HG03103 (cell line): ENCODE measurements at regions not wholly inside any gene's neighbourhood (a gene's known extent, or its start where the extent isn't known, plus 50 kb on each side); places are given as distances from the start of the nearest gene placed in this dataset.

ENCODE experiments used
- ATAC-seq: cut with Tn5 transposase; IDR thresholded peaks from one replicate; pipeline ENCODE4 v1.9.1; 2021; ENCODE audit warnings: low read depth; ENCODE audit not compliant: unreplicated experiment

- no peak for ATAC-seq
Measured at GRCh38 chr5:18023986-18024385, 389.7 kb downstream of the TAF11L14 start.

- ATAC-seq: no peak
Measured at GRCh38 chr5:18024542-18024941, 390.3 kb downstream of the TAF11L14 start.

- ATAC-seq: no peak
Measured at GRCh38 chr5:18027241-18027867, 393.1 kb downstream of the TAF11L14 start.

- no peak for ATAC-seq
Measured at GRCh38 chr5:18028036-18028435, 393.8 kb downstream of the TAF11L14 start.

GRCh38 chr5:18032744-18033143 is 398.5 kb downstream of the TAF11L14 start:
- no peak for ATAC-seq

GRCh38 chr5:18036531-18036930 is 402.3 kb downstream of the TAF11L14 start:
- no peak for ATAC-seq

GRCh38 chr5:18037718-18038117 is 403.5 kb downstream of the TAF11L14 start:
- no peak for ATAC-seq

- ATAC-seq: no peak
Measured at GRCh38 chr5:18043344-18043743, 409.1 kb downstream of the TAF11L14 start.

GRCh38 chr5:18048449-18048848 is 414.2 kb downstream of the TAF11L14 start:
- ATAC-seq: no peak

GRCh38 chr5:18050345-18050744 is 416.1 kb downstream of the TAF11L14 start:
- ATAC-seq: no peak

- ATAC-seq: no peak
Measured at GRCh38 chr5:18050776-18051175, 416.5 kb downstream of the TAF11L14 start.

- no peak for ATAC-seq
Measured at GRCh38 chr5:18051953-18052352, 417.7 kb downstream of the TAF11L14 start.

- ATAC-seq: no peak
Measured at GRCh38 chr5:18052569-18052968, 418.3 kb downstream of the TAF11L14 start.

- ATAC-seq: no peak
Measured at GRCh38 chr5:18057725-18058124, 423.5 kb downstream of the TAF11L14 start.

- no peak for ATAC-seq
Measured at GRCh38 chr5:18067615-18068014, 433.4 kb downstream of the TAF11L14 start.

- ATAC-seq: no peak
Measured at GRCh38 chr5:18068826-18069225, 434.6 kb downstream of the TAF11L14 start.

- ATAC-seq: no peak
Measured at GRCh38 chr5:18069790-18070189, 435.5 kb downstream of the TAF11L14 start.

- ATAC-seq: no peak
Measured at GRCh38 chr5:18072600-18072999, 438.3 kb downstream of the TAF11L14 start.

- ATAC-seq: no peak
Measured at GRCh38 chr5:18074961-18075360, 440.7 kb downstream of the TAF11L14 start.

- no peak for ATAC-seq
Measured at GRCh38 chr5:18078157-18078556, 443.9 kb downstream of the TAF11L14 start.

- no peak for ATAC-seq
Measured at GRCh38 chr5:18079831-18080230, 445.6 kb downstream of the TAF11L14 start.

GRCh38 chr5:18088020-18088579 is 453.8 kb downstream of the TAF11L14 start:
- ATAC-seq: no peak

GRCh38 chr5:18090177-18090576 is 455.9 kb downstream of the TAF11L14 start:
- no peak for ATAC-seq
